Testis (tissue), 2 donors: ENCODE measurements at regions not wholly inside any gene's neighbourhood (a gene's known extent, or its start where the extent isn't known, plus 50 kb on each side); places are given as distances from the start of the nearest gene placed in this dataset.

Experiments
- DNase-seq: peaks from one replicate; pipeline ENCODE4 v3.0.0-alpha.2; 2019
- H3K27ac ChIP-seq, 2 donors: fragments of 200-600 bp; sonication (generic); one replicate each; pipeline ENCODE4 v1.5.1; 2019
- H3K27me3 ChIP-seq: fragments of 200-600 bp; sonication (generic); one replicate; pipeline ENCODE4 v1.5.1; 2019
- H3K36me3 ChIP-seq: fragments of 200-600 bp; sonication (generic); one replicate; pipeline ENCODE4 v1.5.1; 2017; ENCODE audit warnings: low read depth; ENCODE audit errors: missing control alignments
- H3K4me1 ChIP-seq: fragments of 200-600 bp; sonication (generic); one replicate; pipeline ENCODE4 v1.5.1; 2019
- H3K4me3 ChIP-seq, 2 donors: fragments of 200-600 bp; sonication (generic); one replicate each; pipeline ENCODE4 v1.5.1; 2017 to 2019
- H3K9me3 ChIP-seq: fragments of 200-600 bp; sonication (generic); one replicate; pipeline ENCODE4 v1.5.1; 2017
- POLR2A ChIP-seq: fragments of 450-650 bp; IDR thresholded peaks from one replicate; pipeline ENCODE4 v1.6.1; 2017; ENCODE audit warnings: antibody characterized with exemption, mild to moderate bottlenecking, moderate library complexity
- WGBS, 2 donors: methylation state at CpG; one replicate each; pipeline ENCODE4 v1.1.5; 2018; 5-methylcytosine and 5-hydroxymethylcytosine counted together
- intact Hi-C: fragments of 100-400 bp; cut with DNase I; formaldehyde crosslinking; loops from one replicate; pipeline ENCODE4 v1.15.1; 2023; ENCODE audit warnings: low total_unique reads
- TF ChIP-seq, protein P1 (sequence below), 3 experiments: fragments of 450-650 bp in 2 of 3; fragments of 200-600 bp in 1 of 3; sonication (generic) in 1 of 3; IDR thresholded peaks; one replicate each; pipeline ENCODE4 v1.5.1; 2016 to 2019; ENCODE audit warnings: antibody characterized with exemption in 3 of 3, mild to moderate bottlenecking in 2 of 3, moderate library complexity in 1 of 3

DNA sequence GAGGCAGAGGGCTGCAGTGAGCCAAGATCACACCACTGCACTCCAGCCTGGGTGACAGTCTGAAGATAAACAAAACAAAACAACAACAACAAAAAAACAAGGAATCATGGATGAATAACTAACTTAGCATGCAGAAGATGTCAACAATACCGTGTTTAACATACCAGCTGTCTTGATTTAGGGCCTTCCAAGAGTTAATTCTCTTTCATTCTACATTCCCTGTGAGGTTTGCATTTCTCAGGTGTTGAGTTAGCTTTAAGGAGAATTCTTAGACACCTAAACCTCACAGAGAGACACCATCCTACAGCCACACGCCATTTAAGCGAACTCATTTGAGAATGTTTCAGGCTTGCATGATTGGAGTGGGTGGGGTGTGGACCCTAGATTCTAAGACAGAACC is 363.1 kb upstream of the RUNX1 start:
- Histone ChIP-seq H3K4me3 (no peak overlapping the region), H3K27ac (no peak overlapping the region), H3K4me1 (no peaks in the 10 kb centered on the region), H3K9me3 (no peaks in the 10 kb centered on the region), H3K36me3 (no peaks in the 10 kb centered on the region), H3K27me3 (no peaks in the 10 kb centered on the region)
- intact Hi-C loops: no loop called here
- DNase-seq: no peak
- TF ChIP-seq, protein P1, sequence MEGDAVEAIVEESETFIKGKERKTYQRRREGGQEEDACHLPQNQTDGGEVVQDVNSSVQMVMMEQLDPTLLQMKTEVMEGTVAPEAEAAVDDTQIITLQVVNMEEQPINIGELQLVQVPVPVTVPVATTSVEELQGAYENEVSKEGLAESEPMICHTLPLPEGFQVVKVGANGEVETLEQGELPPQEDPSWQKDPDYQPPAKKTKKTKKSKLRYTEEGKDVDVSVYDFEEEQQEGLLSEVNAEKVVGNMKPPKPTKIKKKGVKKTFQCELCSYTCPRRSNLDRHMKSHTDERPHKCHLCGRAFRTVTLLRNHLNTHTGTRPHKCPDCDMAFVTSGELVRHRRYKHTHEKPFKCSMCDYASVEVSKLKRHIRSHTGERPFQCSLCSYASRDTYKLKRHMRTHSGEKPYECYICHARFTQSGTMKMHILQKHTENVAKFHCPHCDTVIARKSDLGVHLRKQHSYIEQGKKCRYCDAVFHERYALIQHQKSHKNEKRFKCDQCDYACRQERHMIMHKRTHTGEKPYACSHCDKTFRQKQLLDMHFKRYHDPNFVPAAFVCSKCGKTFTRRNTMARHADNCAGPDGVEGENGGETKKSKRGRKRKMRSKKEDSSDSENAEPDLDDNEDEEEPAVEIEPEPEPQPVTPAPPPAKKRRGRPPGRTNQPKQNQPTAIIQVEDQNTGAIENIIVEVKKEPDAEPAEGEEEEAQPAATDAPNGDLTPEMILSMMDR (IDR thresholded peaks at IDR 0.05): no peak
- no peak for TF ChIP-seq POLR2A
- 94% methylated on average over 3 of the region's 3 CpGs for WGBS, 2 donors

DNA sequence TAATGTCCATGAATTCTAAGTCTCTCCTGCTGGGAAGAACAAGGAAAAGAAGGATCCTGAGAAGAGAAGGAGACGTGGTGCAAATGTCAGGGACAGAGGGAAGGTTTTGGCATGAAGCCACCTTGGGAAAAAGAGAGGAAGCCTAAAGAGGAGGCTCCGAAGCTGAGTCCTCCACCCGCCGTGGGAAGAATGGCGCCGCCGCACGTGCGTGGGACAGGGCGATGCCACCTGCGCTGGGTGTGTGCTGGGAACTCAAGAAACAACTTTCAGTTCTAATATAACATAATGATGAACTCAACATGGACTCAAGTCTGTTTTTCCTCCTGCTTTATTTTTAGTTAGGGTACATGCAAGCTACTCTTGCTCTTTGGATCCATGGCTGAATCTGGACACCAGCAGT is 362.3 kb upstream of the RUNX1 start:
- TF ChIP-seq POLR2A: no peak
- TF ChIP-seq, protein P1 (IDR thresholded peaks at IDR 0.05): no peak
- Histone ChIP-seq H3K4me3 (no peak overlapping the region), H3K27ac (no peak overlapping the region), H3K9me3 (no peaks in the 10 kb centered on the region), H3K36me3 (no peaks in the 10 kb centered on the region), H3K27me3 (no peaks in the 10 kb centered on the region), H3K4me1 (no peaks in the 10 kb centered on the region)
- no peak for DNase-seq
- intact Hi-C loops: no loop called here
- 92 to 94% methylated on average over 11 of the region's 11 CpGs for WGBS, 2 donors

DNA sequence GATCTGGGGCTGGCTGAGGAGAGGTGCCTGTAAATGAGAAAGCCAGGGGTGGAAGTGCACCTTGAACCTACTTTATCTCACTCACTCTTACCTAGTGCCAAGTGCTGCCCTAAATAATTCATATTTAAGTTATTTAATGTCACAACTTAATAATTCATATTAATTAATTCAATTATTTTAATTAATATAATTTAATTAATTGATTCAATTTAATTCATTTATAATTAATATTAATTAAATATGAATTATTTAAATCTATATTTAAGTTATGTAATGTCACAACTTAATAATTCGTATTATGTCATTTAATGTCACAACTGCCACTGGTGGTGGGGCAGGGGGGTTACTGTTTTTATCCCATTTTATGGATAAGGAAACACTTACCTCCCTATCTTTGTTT is 361.6 kb upstream of the RUNX1 start:
- intact Hi-C loops: no loop called here
- no peaks in the 10 kb centered on the region for H3K27me3 ChIP-seq
- H3K4me1 ChIP-seq: no peaks in the 10 kb centered on the region
- no peak overlapping the region for H3K27ac ChIP-seq
- H3K36me3 ChIP-seq: no peaks in the 10 kb centered on the region
- H3K9me3 ChIP-seq: no peaks in the 10 kb centered on the region
- DNase-seq: no peak
- TF ChIP-seq POLR2A: no peak
- TF ChIP-seq, protein P1 (IDR thresholded peaks at IDR 0.05): no peak
- no peak overlapping the region for H3K4me3 ChIP-seq
- 91 to 94% methylated on average over 1 of the region's 1 CpG for WGBS, 2 donors

DNA sequence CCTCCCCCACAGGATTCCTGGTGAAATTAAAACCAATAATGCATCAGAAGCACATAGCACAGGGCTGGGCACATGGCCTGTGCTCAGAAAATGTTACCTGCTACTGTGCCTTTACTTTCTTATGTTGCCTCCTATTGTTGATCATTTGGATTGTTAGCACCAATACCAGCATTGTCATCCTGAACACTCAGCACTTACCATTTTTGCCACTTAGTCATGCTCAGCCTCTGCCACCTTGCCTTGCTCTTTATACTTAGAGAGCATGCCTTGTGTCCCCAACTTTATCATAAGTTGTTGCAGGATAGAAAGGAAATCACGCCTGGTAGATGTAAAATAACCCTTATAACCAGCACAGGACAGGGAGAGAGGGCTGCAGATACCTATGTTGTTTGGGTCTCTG is 361.0 kb upstream of the RUNX1 start:
- WGBS, 2 donors: 93 to 94% methylated on average over 1 of the region's 1 CpG
- Histone ChIP-seq H3K9me3 (no peaks in the 10 kb centered on the region), H3K36me3 (no peaks in the 10 kb centered on the region), H3K4me1 (no peaks in the 10 kb centered on the region), H3K4me3 (no peak overlapping the region), H3K27ac (no peak overlapping the region), H3K27me3 (no peaks in the 10 kb centered on the region)
- intact Hi-C loops: no loop called here
- TF ChIP-seq POLR2A: no peak
- TF ChIP-seq, protein P1 (IDR thresholded peaks at IDR 0.05): no peak
- DNase-seq: no peak

DNA sequence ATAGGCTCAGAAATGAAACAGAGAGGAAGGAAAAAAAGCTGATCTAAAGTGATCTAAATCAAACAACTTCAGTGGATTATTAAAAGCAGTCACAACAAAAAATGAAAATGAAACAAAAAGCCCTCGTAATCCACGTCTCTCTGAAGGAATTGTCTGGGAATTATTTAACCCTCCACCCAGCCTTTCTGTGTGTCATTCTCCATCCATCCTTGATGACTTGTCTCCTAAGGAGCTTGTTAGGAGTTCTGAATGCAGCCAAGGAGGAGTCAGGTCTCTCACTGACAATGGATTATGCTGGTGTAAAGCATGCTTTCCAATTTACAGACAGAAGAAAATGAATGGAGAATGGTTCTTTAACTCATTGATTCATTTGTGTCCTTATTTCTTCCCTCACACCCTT is 359.3 kb upstream of the RUNX1 start:
- Histone ChIP-seq H3K9me3 (no peaks in the 10 kb centered on the region), H3K36me3 (no peaks in the 10 kb centered on the region), H3K27ac (no peak overlapping the region), H3K4me3 (no peak overlapping the region), H3K27me3 (no peaks in the 10 kb centered on the region), H3K4me1 (no peaks in the 10 kb centered on the region)
- DNase-seq: no peak
- TF ChIP-seq, protein P1 (IDR thresholded peaks at IDR 0.05): no peak
- no peak for TF ChIP-seq POLR2A
- 33 to 35% methylated on average over 2 of the region's 2 CpGs for WGBS, 2 donors
- intact Hi-C loops: no loop called here
